Islet precursor cell (in vitro differentiated cells): ENCODE measurements at regions not wholly inside any gene's neighbourhood (a gene's known extent, or its start where the extent isn't known, plus 50 kb on each side); places are given as distances from the start of the nearest gene placed in this dataset.

Experiments used
- DNase-seq: peaks from one replicate; pipeline ENCODE4 v3.0.0-alpha.2; 2018

- DNase-seq, result no peak
These were observed 261.6 kb downstream of the VPS13C start for GRCh38 chr15:61798631-61799030.

GRCh38 chr15:61796056-61796455 lies 264.2 kb downstream of the VPS13C start:
- DNase-seq, result no peak

- DNase-seq, result no peak
These were observed 265.4 kb downstream of the VPS13C start for GRCh38 chr15:61794881-61795280.

GRCh38 chr15:61794276-61794675 lies 266.0 kb downstream of the VPS13C start:
- no peak for DNase-seq

GRCh38 chr15:61784734-61785133 lies 275.5 kb downstream of the VPS13C start:
- no peak for DNase-seq

- no peak for DNase-seq
These were observed 279.8 kb downstream of the VPS13C start for GRCh38 chr15:61780278-61780980.

GRCh38 chr15:61777689-61778088 lies 282.6 kb downstream of the VPS13C start:
- DNase-seq, result no peak

- no peak for DNase-seq
These were observed 290.7 kb downstream of the VPS13C start for GRCh38 chr15:61769557-61769956.

GRCh38 chr15:61768131-61768530 lies 292.1 kb downstream of the VPS13C start:
- DNase-seq, result no peak

GRCh38 chr15:61764981-61765380 lies 295.3 kb downstream of the VPS13C start:
- DNase-seq, result no peak

- DNase-seq, result no peak
These were observed 296.1 kb downstream of the VPS13C start for GRCh38 chr15:61764141-61764540.

GRCh38 chr15:61762676-61763075 lies 297.6 kb downstream of the VPS13C start:
- DNase-seq, result no peak

GRCh38 chr15:61759639-61760038 lies 300.6 kb downstream of the VPS13C start:
- no peak for DNase-seq

GRCh38 chr15:61756071-61756820 lies 304.0 kb downstream of the VPS13C start:
- DNase-seq, result no peak

GRCh38 chr15:61755467-61755866 lies 304.8 kb downstream of the VPS13C start:
- no peak for DNase-seq

GRCh38 chr15:61753018-61753710 lies 307.1 kb downstream of the VPS13C start:
- no peak for DNase-seq

- DNase-seq, result no peak
These were observed 308.2 kb downstream of the VPS13C start for GRCh38 chr15:61752001-61752400.

- no peak for DNase-seq
These were observed 309.8 kb downstream of the VPS13C start for GRCh38 chr15:61750271-61751084.

- DNase-seq, result no peak
These were observed 311.1 kb downstream of the VPS13C start for GRCh38 chr15:61749169-61749568.

- DNase-seq, result no peak
These were observed 311.7 kb downstream of the VPS13C start for GRCh38 chr15:61748529-61748928.

- DNase-seq, result no peak
These were observed 313.7 kb downstream of the VPS13C start for GRCh38 chr15:61746589-61746988.

GRCh38 chr15:61743345-61743909 lies 316.8 kb downstream of the VPS13C start:
- DNase-seq, result no peak

GRCh38 chr15:61742591-61742990 lies 317.7 kb downstream of the VPS13C start:
- no peak for DNase-seq
